ENCODE measurements at regions not wholly inside any gene's neighbourhood (a gene's known extent, or its start where the extent isn't known, plus 50 kb on each side); places are given as distances from the start of the nearest gene placed in this dataset.

DNA sequence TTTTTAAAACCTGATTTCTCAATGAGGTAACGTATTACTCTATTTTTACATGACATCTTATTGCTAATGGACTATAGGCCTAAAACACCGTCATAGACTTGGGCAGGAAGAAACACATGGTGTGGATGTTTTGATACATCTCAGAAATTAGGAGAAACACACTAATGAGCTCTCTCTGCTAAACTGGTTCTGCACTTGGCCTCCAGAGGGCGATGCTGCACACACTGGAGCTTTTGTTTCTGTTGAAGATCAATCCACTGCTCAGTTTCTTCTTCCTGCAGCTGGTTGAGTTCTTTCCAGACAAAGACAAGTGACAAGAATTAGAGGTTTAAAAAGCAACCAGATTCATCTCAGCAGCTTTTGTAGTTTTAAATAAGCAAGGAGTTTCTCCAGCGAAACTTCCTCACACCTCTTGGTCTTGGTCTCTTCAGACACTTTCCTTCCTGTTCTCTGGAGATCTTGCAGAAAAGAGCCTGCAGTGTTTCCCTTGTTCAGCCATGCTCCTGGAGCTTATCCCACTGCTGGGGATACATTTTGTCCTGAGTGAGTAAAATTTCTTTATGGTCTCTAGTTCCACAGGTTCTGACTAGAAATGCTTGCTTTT is 178.5 kb upstream of the OR4E1 start:
- TF ChIP-seq, protein P1, sequence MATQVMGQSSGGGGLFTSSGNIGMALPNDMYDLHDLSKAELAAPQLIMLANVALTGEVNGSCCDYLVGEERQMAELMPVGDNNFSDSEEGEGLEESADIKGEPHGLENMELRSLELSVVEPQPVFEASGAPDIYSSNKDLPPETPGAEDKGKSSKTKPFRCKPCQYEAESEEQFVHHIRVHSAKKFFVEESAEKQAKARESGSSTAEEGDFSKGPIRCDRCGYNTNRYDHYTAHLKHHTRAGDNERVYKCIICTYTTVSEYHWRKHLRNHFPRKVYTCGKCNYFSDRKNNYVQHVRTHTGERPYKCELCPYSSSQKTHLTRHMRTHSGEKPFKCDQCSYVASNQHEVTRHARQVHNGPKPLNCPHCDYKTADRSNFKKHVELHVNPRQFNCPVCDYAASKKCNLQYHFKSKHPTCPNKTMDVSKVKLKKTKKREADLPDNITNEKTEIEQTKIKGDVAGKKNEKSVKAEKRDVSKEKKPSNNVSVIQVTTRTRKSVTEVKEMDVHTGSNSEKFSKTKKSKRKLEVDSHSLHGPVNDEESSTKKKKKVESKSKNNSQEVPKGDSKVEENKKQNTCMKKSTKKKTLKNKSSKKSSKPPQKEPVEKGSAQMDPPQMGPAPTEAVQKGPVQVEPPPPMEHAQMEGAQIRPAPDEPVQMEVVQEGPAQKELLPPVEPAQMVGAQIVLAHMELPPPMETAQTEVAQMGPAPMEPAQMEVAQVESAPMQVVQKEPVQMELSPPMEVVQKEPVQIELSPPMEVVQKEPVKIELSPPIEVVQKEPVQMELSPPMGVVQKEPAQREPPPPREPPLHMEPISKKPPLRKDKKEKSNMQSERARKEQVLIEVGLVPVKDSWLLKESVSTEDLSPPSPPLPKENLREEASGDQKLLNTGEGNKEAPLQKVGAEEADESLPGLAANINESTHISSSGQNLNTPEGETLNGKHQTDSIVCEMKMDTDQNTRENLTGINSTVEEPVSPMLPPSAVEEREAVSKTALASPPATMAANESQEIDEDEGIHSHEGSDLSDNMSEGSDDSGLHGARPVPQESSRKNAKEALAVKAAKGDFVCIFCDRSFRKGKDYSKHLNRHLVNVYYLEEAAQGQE (IDR thresholded peaks at IDR 0.05; ENCODE audit: low read depth): no peak
- TF ChIP-seq YY1 (IDR thresholded peaks at IDR 0.05; ENCODE audit: low read depth): no peak
- no peak for TF ChIP-seq TAF1 (IDR thresholded peaks at IDR 0.05; ENCODE audit: low read depth)
- TF ChIP-seq RAD21 (IDR thresholded peaks at IDR 0.05; ENCODE audit: low read depth): no peak
- TF ChIP-seq ZBTB7A (IDR thresholded peaks at IDR 0.05; ENCODE audit: low read depth): no peak
- TF ChIP-seq, protein P2, sequence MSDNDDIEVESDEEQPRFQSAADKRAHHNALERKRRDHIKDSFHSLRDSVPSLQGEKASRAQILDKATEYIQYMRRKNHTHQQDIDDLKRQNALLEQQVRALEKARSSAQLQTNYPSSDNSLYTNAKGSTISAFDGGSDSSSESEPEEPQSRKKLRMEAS (IDR thresholded peaks at IDR 0.05): no peak
- no peak for TF ChIP-seq EGR1 (IDR thresholded peaks at IDR 0.05)
